HCT116 (cell line): ENCODE measurements at regions not wholly inside any gene's neighbourhood (a gene's known extent, or its start where the extent isn't known, plus 50 kb on each side); places are given as distances from the start of the nearest gene placed in this dataset.

ENCODE experiments used
- ATAC-seq: fragments of 200-7000 bp; cut with Tn5 transposase; 2 replicates; pipeline ENCODE4 v1.9.1; 2020; ENCODE audit warnings: mild to moderate bottlenecking, moderate library complexity
- BruUV-seq: library from RNA; stranded (reverse); fragments of 400-500 nt; replicated peaks from 2 replicates; lab custom pipeline; 2021; lab: Mats Ljungman, UMichigan
- CTCF ChIA-PET: fragments of 300-600 bp; sonication (Branson Sonifier 250); formaldehyde crosslinking; loops from one replicate; lab custom pipeline; 2021; ENCODE audit warnings: antibody characterized with exemption; lab: Charles Lee
- POLR2A ChIA-PET: fragments of 300-600, 350-600 bp; sonication (Branson Sonifier 250); formaldehyde crosslinking; loops from one replicate; lab custom pipeline; 2021; ENCODE audit warnings: antibody characterized with exemption; lab: Charles Lee
- RAD21 ChIA-PET, 2 experiments: fragments of 300-600 bp; sonication (Branson Sonifier 250); formaldehyde crosslinking; loops; one replicate each; lab custom pipeline; 2023; ENCODE audit warnings: low total read pairs in 2 of 2; ENCODE audit not compliant: uncharacterized antibody in 2 of 2, unreplicated experiment in 2 of 2, low non-redundant PET in 1 of 2; lab: Charles Lee
- DNase-seq: peaks from one replicate; pipeline ENCODE4 v3.0.0-alpha.2; 2010; ENCODE audit warnings: low read depth, low spot score
- H2AFZ ChIP-seq: fragments of 200-600 bp; shearing (Covaris generic), sonication (generic); 2 replicates; pipeline ENCODE4 v1.6.1; 2017; ENCODE audit warnings: low read depth, mixed run types, mixed read lengths, antibody characterized with exemption, low read length; ENCODE audit not compliant: poor library complexity, severe bottlenecking
- H3K27ac ChIP-seq: 2 replicates; pipeline ENCODE4 v1.5.1; 2012; ENCODE audit warnings: low read depth, low read length
- H3K27me3 ChIP-seq: fragments of 200-600 bp; sonication (generic); 2 replicates; pipeline ENCODE4 v1.6.1; 2016; ENCODE audit warnings: mixed run types, low read length, mixed read lengths; ENCODE audit not compliant: insufficient read depth
- H3K36me3 ChIP-seq, 2 experiments: fragments of 200-500 bp in 1 of 2; fragments of 200-600 bp in 1 of 2; sonication (Bioruptor generic) in 1 of 2; sonication (generic) in 1 of 2; 2 replicates each; pipeline versions ENCODE4 v1.5.1 to v1.6.1; 2014 to 2016; ENCODE audit warnings: low read length in 2 of 2, inconsistent platforms in 1 of 2, mixed read lengths in 1 of 2, mixed run types in 1 of 2; ENCODE audit not compliant: insufficient read depth in 2 of 2, control insufficient read depth in 1 of 2
- H3K4me1 ChIP-seq, 2 experiments: fragments of 200-600 bp in 1 of 2; sonication (generic) in 1 of 2; 2 replicates each; pipeline versions ENCODE4 v1.5.1 to v1.6.1; 2012 to 2017; ENCODE audit warnings: low read length in 2 of 2, inconsistent platforms in 1 of 2, mild to moderate bottlenecking in 1 of 2, mixed read lengths in 1 of 2, mixed run types in 1 of 2, moderate library complexity in 1 of 2; ENCODE audit not compliant: insufficient read depth in 2 of 2, control insufficient read depth in 1 of 2
- H3K4me2 ChIP-seq: fragments of 200-600 bp; sonication (generic); 2 replicates; pipeline ENCODE4 v1.6.1; 2017; ENCODE audit warnings: mixed run types, low read length, mixed read lengths
- H3K4me3 ChIP-seq, 2 experiments: fragments of 200-600 bp in 1 of 2; sonication (generic) in 1 of 2; replicated peaks in 1 of 2; 2 replicates each; pipeline ENCODE4 v1.5.1; 2011 to 2016; ENCODE audit warnings: low read length in 2 of 2, control low read depth in 1 of 2, low read depth in 1 of 2, mild to moderate bottlenecking in 1 of 2, mixed read lengths in 1 of 2, mixed run types in 1 of 2
- H3K79me2 ChIP-seq: fragments of 200-600 bp; sonication (generic); 2 replicates; pipeline ENCODE4 v1.6.1; 2017; ENCODE audit warnings: mild to moderate bottlenecking, mixed run types, low read length, moderate library complexity, mixed read lengths; ENCODE audit not compliant: insufficient read depth
- H3K9ac ChIP-seq: fragments of 200-600 bp; sonication (generic); 2 replicates; pipeline ENCODE4 v1.6.1; 2016; ENCODE audit warnings: low read length, mixed read lengths
- H3K9me2 ChIP-seq: fragments of 200-600 bp; sonication (generic), shearing (Covaris generic); 2 replicates; pipeline ENCODE4 v1.6.1; 2017; ENCODE audit warnings: mixed run types, mild to moderate bottlenecking, moderate library complexity; ENCODE audit not compliant: insufficient read depth
- H3K9me3 ChIP-seq, 2 experiments: fragments of 200-500 bp in 1 of 2; fragments of 200-600 bp in 1 of 2; sonication (Bioruptor generic) in 1 of 2; sonication (generic) in 1 of 2; 2 replicates each; pipeline ENCODE4 v1.6.1; 2014 to 2017; ENCODE audit warnings: low read length in 2 of 2, mixed read lengths in 2 of 2, inconsistent platforms in 1 of 2, low read depth in 1 of 2, mild to moderate bottlenecking in 1 of 2, mixed run types in 1 of 2, moderate library complexity in 1 of 2; ENCODE audit not compliant: control insufficient read depth in 1 of 2, insufficient read depth in 1 of 2
- H4K20me1 ChIP-seq: fragments of 200-600 bp; sonication (generic), shearing (Covaris generic); 2 replicates; pipeline ENCODE4 v1.6.1; 2017; ENCODE audit warnings: mixed run types, mild to moderate bottlenecking, moderate library complexity; ENCODE audit not compliant: insufficient read depth
- CBX3 ChIP-seq: IDR thresholded peaks from 2 replicates; pipeline ENCODE4 v1.6.1; 2012; ENCODE audit warnings: low read depth
- CEBPB ChIP-seq: IDR thresholded peaks from 2 replicates; pipeline ENCODE4 v1.6.1; 2012; ENCODE audit warnings: low read depth
- EZH2phosphoT487 ChIP-seq: fragments of 200-600 bp; IDR thresholded peaks from 2 replicates; pipeline ENCODE4 v1.6.1; 2018; ENCODE audit warnings: antibody characterized with exemption, borderline replicate concordance
- FOSL1 ChIP-seq: IDR thresholded peaks from 2 replicates; pipeline ENCODE4 v1.6.1; 2012; ENCODE audit warnings: low read depth
- POLR2AphosphoS5 ChIP-seq: IDR thresholded peaks from 2 replicates; pipeline ENCODE4 v1.6.1; 2011; ENCODE audit warnings: mild to moderate bottlenecking, low read depth, low read length, moderate library complexity
- SP1 ChIP-seq: IDR thresholded peaks from 2 replicates; pipeline ENCODE4 v1.6.1; 2012; ENCODE audit warnings: low read depth
- YY1 ChIP-seq: IDR thresholded peaks from 2 replicates; pipeline ENCODE4 v1.6.1; 2011; ENCODE audit warnings: low read length, low read depth, moderate library complexity, mild to moderate bottlenecking; ENCODE audit not compliant: insufficient replicate concordance; ENCODE audit errors: extremely low read depth
- ZFX ChIP-seq: fragments of 450-650 bp; IDR thresholded peaks from 2 replicates; pipeline ENCODE4 v1.6.1; 2017
- ZNF274 ChIP-seq: fragments of 200-500 bp; sonication (Bioruptor generic); IDR thresholded peaks from 2 replicates; pipeline ENCODE4 v1.6.1; 2014; ENCODE audit warnings: mild to moderate bottlenecking, low read depth, low read length, inconsistent platforms
- intact Hi-C: fragments of 100-400 bp; cut with micrococcal nuclease; formaldehyde crosslinking; loops from 2 replicates; pipeline ENCODE4 v1.10.0; 2022
- TF ChIP-seq, protein P1 (sequence below): IDR thresholded peaks from 2 replicates; pipeline ENCODE4 v1.6.1; 2011; ENCODE audit warnings: mild to moderate bottlenecking, low read length, moderate library complexity; ENCODE audit not compliant: insufficient replicate concordance; ENCODE audit errors: extremely low read depth

DNA sequence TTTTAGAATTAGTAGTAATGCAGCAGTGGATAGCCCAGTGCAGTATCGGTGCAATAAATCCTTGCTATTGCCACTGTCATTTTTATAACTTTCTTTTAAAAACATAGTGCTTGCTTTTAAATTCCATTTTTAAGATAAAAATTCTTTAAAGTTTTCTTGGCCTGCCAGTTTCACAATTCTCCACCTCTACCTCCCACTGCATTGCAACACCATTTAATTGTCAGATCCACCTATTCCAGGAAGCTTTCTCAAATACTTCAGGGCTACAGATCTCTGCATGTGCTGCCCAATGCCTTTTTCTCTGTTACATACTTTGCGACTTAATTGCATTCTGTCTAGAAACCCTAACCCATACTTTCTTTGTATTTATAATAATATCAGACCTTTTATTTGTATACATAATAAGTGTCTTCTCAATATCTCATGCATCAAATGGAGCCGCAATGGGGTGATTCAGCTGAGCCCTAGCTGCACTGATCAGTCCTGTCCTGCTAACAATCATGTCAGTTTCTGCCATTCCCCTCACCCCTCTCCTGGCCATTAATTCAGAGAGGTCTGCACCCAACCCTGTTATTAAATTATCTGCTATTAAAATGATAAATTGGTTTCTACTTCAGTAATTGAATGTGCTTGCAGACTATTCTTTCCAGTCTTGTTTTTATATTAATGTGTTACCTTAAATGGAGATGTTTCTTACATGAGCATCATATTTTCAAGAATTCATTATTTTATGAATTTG is 193.1 kb downstream of the SLIT2 start:
- Histone ChIP-seq H3K4me2 (no peak overlapping the region), H3K9me2 (no peaks in the 10 kb centered on the region)
- RAD21 ChIA-PET, result no interaction called here
- CTCF ChIA-PET, result no interaction called here
- ATAC-seq, result no peak
- no peak for TF ChIP-seq EZH2phosphoT487
- TF ChIP-seq ZFX, result no peak
- no peak for TF ChIP-seq SP1
- no peak for TF ChIP-seq CBX3
- no peak for TF ChIP-seq ZNF274
- TF ChIP-seq FOSL1, result no peak
- no peak for TF ChIP-seq POLR2AphosphoS5
- no peak for TF ChIP-seq YY1
- TF ChIP-seq, protein P1, sequence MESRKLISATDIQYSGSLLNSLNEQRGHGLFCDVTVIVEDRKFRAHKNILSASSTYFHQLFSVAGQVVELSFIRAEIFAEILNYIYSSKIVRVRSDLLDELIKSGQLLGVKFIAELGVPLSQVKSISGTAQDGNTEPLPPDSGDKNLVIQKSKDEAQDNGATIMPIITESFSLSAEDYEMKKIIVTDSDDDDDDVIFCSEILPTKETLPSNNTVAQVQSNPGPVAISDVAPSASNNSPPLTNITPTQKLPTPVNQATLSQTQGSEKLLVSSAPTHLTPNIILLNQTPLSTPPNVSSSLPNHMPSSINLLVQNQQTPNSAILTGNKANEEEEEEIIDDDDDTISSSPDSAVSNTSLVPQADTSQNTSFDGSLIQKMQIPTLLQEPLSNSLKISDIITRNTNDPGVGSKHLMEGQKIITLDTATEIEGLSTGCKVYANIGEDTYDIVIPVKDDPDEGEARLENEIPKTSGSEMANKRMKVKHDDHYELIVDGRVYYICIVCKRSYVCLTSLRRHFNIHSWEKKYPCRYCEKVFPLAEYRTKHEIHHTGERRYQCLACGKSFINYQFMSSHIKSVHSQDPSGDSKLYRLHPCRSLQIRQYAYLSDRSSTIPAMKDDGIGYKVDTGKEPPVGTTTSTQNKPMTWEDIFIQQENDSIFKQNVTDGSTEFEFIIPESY, result no peak
- TF ChIP-seq CEBPB, result no peak
- TF ChIP-seq, all 23 proteins: peak for 0
- H3K79me2 ChIP-seq, result no peaks in the 10 kb centered on the region
- H3K27me3 ChIP-seq, result peaks cover 9% of the 10 kb centered on the region
- H3K4me1 ChIP-seq, result no peaks in the 10 kb centered on the region
- intact Hi-C loops, result no loop called here
- no peak for DNase-seq
- H3K27ac ChIP-seq, result no peak overlapping the region
- H3K9me3 ChIP-seq, result no peaks in the 10 kb centered on the region
- H3K9ac ChIP-seq, result no peak overlapping the region
- no TSS peak for BruUV-seq
- no peaks in the 10 kb centered on the region for H4K20me1 ChIP-seq
- POLR2A ChIA-PET, result no interaction called here
- no peak overlapping the region for H3K4me3 ChIP-seq
- H2AFZ ChIP-seq, result no peak overlapping the region
- H3K36me3 ChIP-seq, result no peaks in the 10 kb centered on the region
